NOMO-1 treated with DMSO at 0.1 percent for 48 hours (cell line): ENCODE measurements at regions not wholly inside any gene's neighbourhood (a gene's known extent, or its start where the extent isn't known, plus 50 kb on each side); places are given as distances from the start of the nearest gene placed in this dataset.
"Not testable (repeated sequence)": the region's sequence is repeated elsewhere in the genome, so short reads cannot be mapped to it uniquely, and the experiment has no call there.

ENCODE experiments used
- DNase-seq: peaks from one replicate; lab custom pipeline; 2025; ENCODE audit not compliant: unreplicated experiment; lab: John Stamatoyannopoulos, UW

- no peak for DNase-seq
Observed at GRCh38 chr18:52228166-52228565, 111.8 kb upstream of the DCC start.

- no peak for DNase-seq
Observed at GRCh38 chr18:52236131-52236530, 103.9 kb upstream of the DCC start.

DNA sequence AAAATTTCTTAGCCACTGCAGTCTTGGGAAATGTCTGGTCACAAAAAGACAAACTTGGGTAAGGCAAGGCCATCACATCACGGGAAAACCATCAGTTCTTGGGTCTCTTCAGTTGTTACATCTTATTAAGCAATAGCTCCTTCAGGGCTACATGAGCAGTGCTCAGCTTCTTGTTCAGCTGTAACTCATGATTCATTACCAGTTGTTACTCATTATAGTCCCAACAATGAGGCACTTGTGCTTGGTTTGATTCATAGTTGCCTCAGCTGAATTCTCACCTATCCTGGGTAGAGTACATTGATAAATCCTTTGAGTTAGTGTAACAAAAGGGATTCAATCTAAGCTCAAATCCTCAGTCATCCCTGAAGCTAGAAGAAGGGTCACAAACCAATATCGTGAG, 102.4 kb upstream of the DCC start:
- DNase-seq: no peak

DNA sequence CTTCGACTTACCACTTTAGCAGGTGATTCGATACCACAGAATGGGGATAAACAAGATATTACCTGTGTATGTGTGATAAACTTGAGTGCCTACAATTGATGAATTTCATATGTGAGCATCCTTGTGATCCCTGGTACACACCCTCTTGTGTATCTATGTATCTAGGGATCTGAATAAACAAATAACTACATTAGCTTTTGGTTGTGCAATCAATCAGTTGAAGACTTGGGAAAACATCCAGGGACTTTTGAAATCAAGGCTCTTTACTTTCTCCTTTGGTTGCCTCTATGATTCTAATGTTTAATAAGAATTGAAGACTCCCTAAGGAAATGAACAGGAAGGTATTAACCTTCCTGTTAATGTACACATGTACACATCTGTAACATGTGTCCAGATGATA, 97.3 kb upstream of the DCC start:
- no peak for DNase-seq

DNA sequence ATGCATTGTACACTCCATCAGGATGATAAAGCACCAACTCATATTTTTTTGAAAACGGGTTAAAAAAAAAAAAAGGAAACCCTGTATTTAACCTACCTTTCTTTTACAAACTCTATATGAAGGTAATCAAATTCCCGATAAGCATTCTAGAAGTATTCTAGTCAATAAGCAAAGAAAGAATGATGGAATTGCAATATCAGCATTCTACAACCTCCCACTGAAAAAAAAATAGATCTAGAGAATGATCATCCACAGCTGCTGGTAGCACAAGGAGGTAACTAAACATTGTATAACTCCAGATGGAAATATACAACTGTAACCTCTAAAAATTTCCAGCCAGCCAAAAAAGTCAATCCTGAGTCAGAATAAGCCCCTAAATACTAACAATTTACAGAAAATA, 95.3 kb upstream of the DCC start:
- DNase-seq: no peak

- DNase-seq: no peak
Observed at GRCh38 chr18:52254367-52254766, 85.6 kb upstream of the DCC start.

GRCh38 chr18:52257417-52257816, 82.6 kb upstream of the DCC start:
- not testable (repeated sequence) for DNase-seq

GRCh38 chr18:52275817-52276216, 64.2 kb upstream of the DCC start:
- DNase-seq: no peak

DNA sequence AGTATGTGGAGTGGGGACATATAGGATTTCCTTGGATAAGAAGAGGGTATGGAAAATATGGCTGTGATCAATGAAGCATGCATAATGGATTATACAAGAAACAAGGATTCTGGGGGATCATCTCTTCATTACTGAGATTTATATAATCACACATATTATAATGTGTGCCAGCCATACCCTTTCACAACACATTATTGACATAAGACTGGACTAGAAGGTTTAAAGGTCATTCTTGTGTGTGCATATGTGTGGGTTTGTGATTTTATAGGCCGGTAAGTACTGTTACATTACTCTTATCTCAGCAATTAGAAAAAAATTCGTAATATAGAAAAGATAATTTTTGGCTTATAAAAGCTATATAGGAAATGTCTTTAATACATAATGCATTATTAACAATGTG, 62.2 kb upstream of the DCC start:
- no peak for DNase-seq

DNA sequence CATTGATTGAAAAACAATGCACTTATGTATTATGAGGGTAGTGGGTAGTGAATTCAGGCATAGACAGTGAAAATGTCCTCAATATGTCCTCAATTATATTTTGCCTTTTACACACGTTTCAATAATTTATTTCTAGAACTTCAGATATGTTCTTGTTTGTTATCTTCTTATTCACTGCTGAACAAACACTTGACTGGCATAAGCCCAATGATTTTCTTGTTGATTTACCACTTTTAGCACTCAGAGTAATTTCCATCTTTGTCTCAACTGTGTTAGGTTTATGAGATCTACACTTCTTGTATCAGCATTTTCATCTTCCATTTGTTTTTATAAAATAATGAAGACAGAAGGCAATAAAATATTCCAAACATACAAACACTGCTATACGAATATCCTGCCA, 61.8 kb upstream of the DCC start:
- no peak for DNase-seq

DNA sequence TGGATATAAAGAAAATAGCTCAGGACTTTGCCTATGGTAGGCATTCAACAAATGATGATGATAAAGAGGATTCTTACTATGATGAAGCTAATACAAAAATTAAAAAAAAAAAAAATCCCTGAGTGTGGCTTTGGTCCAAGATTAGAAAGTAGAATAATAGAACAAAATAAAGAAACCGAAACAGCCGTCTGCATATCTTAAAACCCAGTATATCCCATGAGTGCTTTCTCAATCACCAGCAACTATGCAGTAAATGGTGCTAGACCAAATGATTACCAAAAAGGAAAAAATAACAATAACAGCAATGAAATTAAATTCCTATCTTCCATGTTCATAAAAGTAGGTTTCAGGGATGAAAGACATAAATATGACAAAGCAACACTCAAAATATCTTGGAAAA, 59.3 kb upstream of the DCC start:
- no peak for DNase-seq

- DNase-seq: no peak
Observed at GRCh38 chr18:52283927-52284326, 56.1 kb upstream of the DCC start.

DNA sequence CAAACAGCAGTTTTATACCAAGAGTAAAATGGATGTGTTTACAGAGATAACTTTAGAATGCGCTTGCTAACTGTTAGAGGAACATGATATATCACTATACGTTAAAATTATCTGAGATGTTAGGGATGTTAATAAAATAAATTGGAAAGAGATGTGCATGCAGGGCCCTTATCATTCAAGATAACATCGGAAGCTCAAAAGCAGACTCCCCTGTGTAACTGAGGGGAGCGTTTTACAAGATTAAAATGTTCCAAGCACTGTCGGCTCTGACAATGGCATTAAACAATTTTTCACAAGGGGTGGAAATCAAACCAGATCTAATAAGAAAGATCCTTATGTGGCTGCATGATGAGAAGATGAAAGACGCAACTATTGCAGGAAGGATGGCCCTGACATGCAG, 53.3 kb upstream of the DCC start:
- DNase-seq: no peak

- DNase-seq: no peak
Observed at GRCh38 chr18:52287151-52287550, 52.8 kb upstream of the DCC start.

- no peak for DNase-seq
Observed at GRCh38 chr18:52288403-52289004, 51.5 kb upstream of the DCC start.

DNA sequence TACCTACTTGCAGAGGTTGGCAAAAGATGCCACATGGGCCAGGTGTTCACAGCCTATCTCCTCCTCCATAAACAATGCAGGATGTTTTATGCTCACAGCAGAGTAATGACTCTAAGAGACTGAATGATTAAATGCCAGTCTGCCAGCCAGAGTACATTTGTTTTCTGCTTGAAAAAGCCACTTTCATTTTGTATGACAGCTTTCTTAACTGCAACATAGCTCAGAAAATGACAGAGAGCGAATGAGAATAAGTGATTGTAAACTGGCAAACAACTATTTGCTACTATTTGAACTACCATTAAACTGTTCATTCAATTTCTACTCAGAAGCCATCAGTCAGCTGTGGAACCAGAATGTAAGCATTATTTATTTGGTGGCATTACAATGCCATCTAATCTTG, 50.6 kb upstream of the DCC start:
- no peak for DNase-seq
